ENCODE measurements at regions not wholly inside any gene's neighbourhood (a gene's known extent, or its start where the extent isn't known, plus 50 kb on each side); places are given as distances from the start of the nearest gene placed in this dataset.

DNA sequence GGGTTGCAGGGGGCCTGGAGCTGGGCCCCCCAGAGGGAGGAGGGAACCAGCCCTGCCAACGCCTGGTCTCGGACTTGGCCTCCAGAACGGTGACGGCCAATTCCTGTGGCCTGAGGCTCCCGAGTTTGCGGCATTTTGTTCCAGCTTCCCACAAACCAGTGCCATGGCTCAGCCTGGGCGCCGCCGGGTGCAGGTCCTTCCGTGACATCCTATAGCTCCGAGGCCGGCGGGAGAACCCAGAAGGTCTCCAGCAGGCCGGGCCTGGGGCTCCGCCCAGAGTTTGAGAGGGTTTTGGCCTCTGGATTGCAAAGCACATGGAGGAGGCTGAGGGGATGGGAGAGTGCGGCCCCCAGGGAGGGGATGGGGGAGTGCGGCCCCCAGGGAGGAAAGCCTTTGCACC is 92.6 kb downstream of the UNCX start:
- TF ChIP-seq, protein P1, sequence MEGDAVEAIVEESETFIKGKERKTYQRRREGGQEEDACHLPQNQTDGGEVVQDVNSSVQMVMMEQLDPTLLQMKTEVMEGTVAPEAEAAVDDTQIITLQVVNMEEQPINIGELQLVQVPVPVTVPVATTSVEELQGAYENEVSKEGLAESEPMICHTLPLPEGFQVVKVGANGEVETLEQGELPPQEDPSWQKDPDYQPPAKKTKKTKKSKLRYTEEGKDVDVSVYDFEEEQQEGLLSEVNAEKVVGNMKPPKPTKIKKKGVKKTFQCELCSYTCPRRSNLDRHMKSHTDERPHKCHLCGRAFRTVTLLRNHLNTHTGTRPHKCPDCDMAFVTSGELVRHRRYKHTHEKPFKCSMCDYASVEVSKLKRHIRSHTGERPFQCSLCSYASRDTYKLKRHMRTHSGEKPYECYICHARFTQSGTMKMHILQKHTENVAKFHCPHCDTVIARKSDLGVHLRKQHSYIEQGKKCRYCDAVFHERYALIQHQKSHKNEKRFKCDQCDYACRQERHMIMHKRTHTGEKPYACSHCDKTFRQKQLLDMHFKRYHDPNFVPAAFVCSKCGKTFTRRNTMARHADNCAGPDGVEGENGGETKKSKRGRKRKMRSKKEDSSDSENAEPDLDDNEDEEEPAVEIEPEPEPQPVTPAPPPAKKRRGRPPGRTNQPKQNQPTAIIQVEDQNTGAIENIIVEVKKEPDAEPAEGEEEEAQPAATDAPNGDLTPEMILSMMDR (conservative IDR thresholded peaks at IDR 0.05; ENCODE audit: control insufficient read depth, insufficient read depth, low read depth, low read length), result no peak
- DNase-seq (ENCODE audit: low read depth), result no peak
- no peak overlapping the region for H3K4me3 ChIP-seq (ENCODE audit: control insufficient read depth, low read depth, low read length)

DNA sequence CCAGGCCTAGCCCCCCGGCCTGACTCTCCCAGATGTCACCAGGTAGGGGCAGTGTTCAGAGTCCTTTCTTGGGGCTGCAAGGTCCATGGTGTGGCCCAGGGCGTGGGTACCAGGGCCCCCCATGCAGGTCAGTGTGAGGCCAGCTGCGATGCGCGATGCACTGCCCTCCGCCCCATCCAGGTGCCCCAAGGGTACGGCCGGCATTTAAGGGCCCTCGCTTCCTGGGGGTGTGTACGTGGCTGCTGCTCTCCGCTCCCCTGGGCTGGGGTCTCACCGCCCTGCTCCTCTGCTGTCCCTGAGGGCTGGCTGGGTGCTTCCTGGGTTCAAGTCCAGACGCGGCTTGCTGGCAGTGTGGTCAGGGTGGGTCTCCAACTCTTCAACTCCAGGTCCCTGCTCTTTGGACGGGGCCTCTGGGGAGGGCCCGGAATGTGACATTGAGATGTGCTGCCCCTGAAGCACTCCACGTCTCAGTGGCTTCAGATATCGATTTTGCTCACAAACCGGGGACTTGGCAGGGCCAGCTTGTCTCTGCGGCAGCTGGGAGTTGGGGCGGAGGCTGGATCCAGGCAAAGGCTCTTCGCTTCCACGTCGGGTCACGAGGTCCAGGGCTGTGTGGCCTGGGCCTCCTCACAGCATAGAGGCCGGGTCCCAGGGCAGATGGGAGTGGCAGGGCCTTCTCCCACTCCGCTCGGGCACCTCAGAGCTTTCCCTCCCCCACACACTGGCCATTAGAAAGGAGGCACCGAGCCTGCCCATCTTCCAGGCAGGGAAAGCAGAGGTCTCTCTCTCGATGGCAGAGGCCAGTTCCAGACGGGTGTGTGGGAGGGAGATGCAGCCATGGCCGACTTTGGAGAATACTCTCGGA is 93.2 kb downstream of the UNCX start:
- TF ChIP-seq, protein P1 (conservative IDR thresholded peaks at IDR 0.05; ENCODE audit: control insufficient read depth, insufficient read depth, low read depth, low read length), result no peak
- no peak overlapping the region for H3K4me3 ChIP-seq (ENCODE audit: control insufficient read depth, low read depth, low read length)
- no peak for DNase-seq (ENCODE audit: low read depth)

DNA sequence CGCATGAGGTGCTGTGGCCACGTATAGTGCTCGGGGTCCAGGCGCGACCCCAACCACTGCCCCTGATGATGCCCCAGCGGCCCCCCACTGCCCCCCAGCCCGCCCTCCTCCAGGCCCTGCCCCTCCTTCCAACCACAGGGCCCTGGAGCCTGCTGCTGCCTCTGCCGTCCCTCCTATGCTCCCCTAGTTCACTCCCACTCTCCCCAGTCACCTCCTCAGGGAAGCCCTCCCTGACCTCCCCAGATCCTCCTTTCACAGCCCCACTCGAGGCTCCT is 93.8 kb downstream of the UNCX start:
- H3K4me3 ChIP-seq (ENCODE audit: control insufficient read depth, low read depth, low read length), result no peak overlapping the region
- DNase-seq (ENCODE audit: low read depth), result no peak
- TF ChIP-seq, protein P1 (conservative IDR thresholded peaks at IDR 0.05; ENCODE audit: control insufficient read depth, insufficient read depth, low read depth, low read length), result no peak

DNA sequence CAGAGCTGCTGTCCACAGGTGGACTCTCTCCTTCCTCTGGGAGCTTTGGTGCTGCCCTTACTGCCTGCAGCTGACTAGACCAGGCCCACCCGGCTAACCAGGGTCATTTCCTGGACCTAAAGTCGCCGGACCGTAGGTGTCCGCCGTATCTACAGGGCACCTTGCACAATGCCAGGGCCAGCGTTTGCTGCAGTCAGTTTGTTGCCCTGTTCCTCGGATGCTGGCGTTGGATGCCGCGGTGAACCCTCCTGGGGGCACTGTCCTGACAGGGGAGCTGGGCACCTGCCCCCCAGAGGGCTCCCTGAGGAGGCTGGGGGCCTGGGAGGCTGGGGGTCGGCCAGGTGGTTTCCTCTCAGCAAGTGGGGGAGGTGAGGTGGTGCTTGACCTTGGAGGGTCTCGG is 96.6 kb downstream of the UNCX start:
- DNase-seq (ENCODE audit: low read depth), result no peak
- H3K4me3 ChIP-seq (ENCODE audit: control insufficient read depth, low read depth, low read length), result no peak overlapping the region
- TF ChIP-seq, protein P1 (conservative IDR thresholded peaks at IDR 0.05; ENCODE audit: control insufficient read depth, insufficient read depth, low read depth, low read length), result no peak

DNA sequence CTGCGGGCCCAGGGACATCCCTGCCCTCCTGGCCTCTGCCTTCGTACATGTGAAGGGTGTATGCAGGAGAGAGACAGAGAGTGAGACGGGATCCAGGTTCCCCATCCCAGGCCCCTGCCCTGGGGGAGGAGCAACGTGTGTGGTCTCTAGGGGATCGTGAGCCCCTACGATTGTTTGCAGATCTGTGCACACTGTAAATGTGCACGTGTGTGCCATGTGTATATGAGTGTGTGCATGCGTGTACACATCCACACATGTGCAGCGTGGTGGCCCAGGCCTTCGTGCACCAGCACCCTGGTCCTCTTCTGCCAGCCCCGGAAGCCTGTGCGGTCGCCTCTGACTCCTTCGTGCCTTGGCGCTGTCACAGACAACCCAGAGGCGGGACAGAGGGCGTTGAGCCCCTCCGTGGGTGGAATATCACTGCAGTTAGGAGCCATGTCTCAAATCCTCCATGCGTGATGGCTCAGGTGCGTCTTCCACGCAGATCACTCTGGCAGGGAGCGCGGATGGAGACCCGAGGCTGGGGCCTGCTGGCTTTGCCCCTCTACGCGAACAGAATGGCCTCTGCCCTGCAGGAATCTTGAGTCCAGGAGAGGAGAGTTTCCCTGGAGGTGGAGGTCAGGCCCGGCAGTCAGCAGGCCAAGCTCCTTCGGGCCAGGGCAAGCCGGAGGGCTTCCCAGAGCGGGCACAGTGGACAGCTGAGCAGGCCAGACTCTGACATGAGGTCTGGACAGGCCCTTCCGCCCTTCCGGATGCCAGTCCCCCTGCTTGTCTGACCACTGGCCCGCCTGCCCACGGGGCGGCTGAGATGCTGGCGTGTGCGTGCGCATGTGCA is 97.5 kb downstream of the UNCX start:
- H3K4me3 ChIP-seq (ENCODE audit: control insufficient read depth, low read depth, low read length), result no peak overlapping the region
- TF ChIP-seq, protein P1 (conservative IDR thresholded peaks at IDR 0.05; ENCODE audit: control insufficient read depth, insufficient read depth, low read depth, low read length), result no peak
- DNase-seq (ENCODE audit: low read depth), result no peak

DNA sequence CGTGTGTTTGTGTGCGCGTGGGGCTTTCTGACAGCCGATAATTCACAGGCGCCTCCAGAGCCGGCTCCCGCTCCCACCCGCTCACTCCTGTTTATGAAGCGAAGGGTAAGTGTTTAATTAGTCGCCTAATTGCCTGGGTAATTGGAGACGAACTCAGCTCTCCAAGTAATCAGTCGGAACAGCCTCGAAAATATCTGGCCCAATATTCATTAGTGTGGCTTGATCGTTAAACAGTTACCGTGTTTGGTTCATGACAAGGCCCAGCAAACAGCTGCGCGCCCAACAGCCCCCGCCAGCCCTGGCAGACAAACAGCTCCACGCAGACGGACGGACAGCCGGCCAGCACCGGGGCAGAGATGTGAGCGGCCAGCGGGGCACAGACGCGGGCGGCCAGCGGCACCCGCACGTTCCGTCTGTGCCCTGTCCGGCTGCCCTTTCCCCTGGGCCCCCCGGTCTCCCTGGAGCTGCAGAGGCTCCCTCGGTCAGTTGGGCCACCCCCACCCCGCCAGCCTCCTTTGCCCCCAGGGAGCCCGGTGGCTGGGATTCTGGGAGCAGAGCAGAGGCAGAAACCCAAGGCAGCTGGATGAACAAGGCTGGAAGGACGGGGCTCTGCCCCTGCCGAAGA is 98.2 kb downstream of the UNCX start:
- no peak overlapping the region for H3K4me3 ChIP-seq (ENCODE audit: control insufficient read depth, low read depth, low read length)
- no peak for DNase-seq (ENCODE audit: low read depth)
- TF ChIP-seq, protein P1 (conservative IDR thresholded peaks at IDR 0.05; ENCODE audit: control insufficient read depth, insufficient read depth, low read depth, low read length), result no peak

Measured in fibroblast of mammary gland (primary cell).